Keratinocyte (primary cell): ENCODE measurements at regions not wholly inside any gene's neighbourhood (a gene's known extent, or its start where the extent isn't known, plus 50 kb on each side); places are given as distances from the start of the nearest gene placed in this dataset.

ENCODE experiments used
- DNase-seq: peaks from one replicate; pipeline ENCODE4 v3.0.0-alpha.2; 2011; ENCODE audit warnings: low read depth, missing footprints, low spot score
- FAIRE-seq: peaks from 2 replicates; lab custom pipeline; 2011; peaks lifted over from hg19 to GRCh38; lab: Jason Lieb, UNC
- H2AFZ ChIP-seq: 2 replicates; pipeline ENCODE4 v1.6.0; 2012; ENCODE audit warnings: low read length, control low read depth, inconsistent platforms; ENCODE audit not compliant: control insufficient read depth
- H3K27ac ChIP-seq: 2 replicates; pipeline ENCODE4 v1.5.1; 2011; ENCODE audit warnings: low read length; ENCODE audit not compliant: control insufficient read depth, insufficient read depth
- H3K27me3 ChIP-seq: 3 replicates; pipeline ENCODE4 v1.6.0; 2011; ENCODE audit warnings: low read length; ENCODE audit not compliant: control insufficient read depth, insufficient read depth; ENCODE audit errors: extremely low read depth
- H3K36me3 ChIP-seq, 2 experiments: 2 replicates in 1 of 2; 3 replicates in 1 of 2; pipeline ENCODE4 v1.5.1; 2011; ENCODE audit warnings: low read length in 2 of 2, mild to moderate bottlenecking in 1 of 2; ENCODE audit not compliant: control insufficient read depth in 2 of 2, insufficient read depth in 2 of 2; ENCODE audit errors: extremely low read depth in 1 of 2
- H3K4me1 ChIP-seq: 3 replicates; pipeline ENCODE4 v1.5.1; 2011; ENCODE audit warnings: low read length; ENCODE audit not compliant: control insufficient read depth, insufficient read depth; ENCODE audit errors: extremely low read depth
- H3K4me2 ChIP-seq: 3 replicates; pipeline ENCODE4 v1.6.0; 2011; ENCODE audit warnings: low read depth, low read length; ENCODE audit not compliant: control insufficient read depth, insufficient read depth; ENCODE audit errors: extremely low read depth
- H3K4me3 ChIP-seq, 3 experiments: fragments of 200-600 bp in 1 of 3; sonication (generic) in 1 of 3; 2 replicates in 2 of 3; 3 replicates in 1 of 3; pipeline ENCODE4 v1.5.1; 2011 to 2016; ENCODE audit warnings: low read length in 3 of 3, mild to moderate bottlenecking in 3 of 3, control low read depth in 2 of 3, inconsistent platforms in 1 of 3, low read depth in 1 of 3, mixed read lengths in 1 of 3, mixed run types in 1 of 3, moderate library complexity in 1 of 3; ENCODE audit not compliant: control insufficient read depth in 2 of 3, insufficient read depth in 2 of 3; ENCODE audit errors: extremely low read depth in 1 of 3
- H3K79me2 ChIP-seq: 2 replicates; pipeline ENCODE4 v1.6.0; 2012; ENCODE audit warnings: low read length; ENCODE audit not compliant: control insufficient read depth, insufficient read depth
- H3K9ac ChIP-seq: 3 replicates; pipeline ENCODE4 v1.6.0; 2011; ENCODE audit warnings: low read length; ENCODE audit not compliant: control insufficient read depth, insufficient read depth; ENCODE audit errors: extremely low read depth
- H3K9me1 ChIP-seq: 3 replicates; pipeline ENCODE4 v1.6.0; 2011; ENCODE audit warnings: low read length; ENCODE audit not compliant: control insufficient read depth, insufficient read depth; ENCODE audit errors: extremely low read depth
- H3K9me3 ChIP-seq: 2 replicates; pipeline ENCODE4 v1.5.1; 2012; ENCODE audit warnings: low read depth, low read length; ENCODE audit not compliant: control insufficient read depth
- H4K20me1 ChIP-seq: 3 replicates; pipeline ENCODE4 v1.6.0; 2011; ENCODE audit warnings: low read length; ENCODE audit not compliant: control insufficient read depth, insufficient read depth; ENCODE audit errors: extremely low read depth
- EZH2 ChIP-seq: IDR thresholded peaks from one replicate; pipeline ENCODE4 v1.6.1; 2012; ENCODE audit warnings: inconsistent platforms, mild to moderate bottlenecking, low read length, moderate library complexity
- dilution Hi-C: fragments of 300-500 bp; cut with MboI; formaldehyde crosslinking; loops from one replicate; pipeline ENCODE4 v1.7.0; 2020; ENCODE audit warnings: low sequenced_read_pairs; ENCODE audit not compliant: extremely low pct_ligation_motif_present
- small RNA-seq, 3 experiments: library from RNA; depleted of rRNA; stranded (forward); fragments of <200 nt; gene quantifications; one replicate each; pipeline ENCODE3, GENCODE V24; 2012; ENCODE audit warnings: low read depth in 3 of 3, low replicate concordance in 1 of 3; ENCODE audit not compliant: insufficient read length in 3 of 3
- TF ChIP-seq, protein P1 (sequence below), 3 experiments: IDR thresholded peaks in 1 of 3; conservative IDR thresholded peaks in 1 of 3; optimal IDR thresholded peaks in 1 of 3; 2 replicates in 2 of 3; 3 replicates in 1 of 3; pipeline versions ENCODE3 to v1.5.1; 2011; ENCODE audit warnings: low read length in 3 of 3, mild to moderate bottlenecking in 3 of 3, moderate library complexity in 2 of 3, control low read depth in 1 of 3, inconsistent platforms in 1 of 3; ENCODE audit not compliant: insufficient read depth in 2 of 3; ENCODE audit errors: extremely low read depth in 1 of 3

DNA sequence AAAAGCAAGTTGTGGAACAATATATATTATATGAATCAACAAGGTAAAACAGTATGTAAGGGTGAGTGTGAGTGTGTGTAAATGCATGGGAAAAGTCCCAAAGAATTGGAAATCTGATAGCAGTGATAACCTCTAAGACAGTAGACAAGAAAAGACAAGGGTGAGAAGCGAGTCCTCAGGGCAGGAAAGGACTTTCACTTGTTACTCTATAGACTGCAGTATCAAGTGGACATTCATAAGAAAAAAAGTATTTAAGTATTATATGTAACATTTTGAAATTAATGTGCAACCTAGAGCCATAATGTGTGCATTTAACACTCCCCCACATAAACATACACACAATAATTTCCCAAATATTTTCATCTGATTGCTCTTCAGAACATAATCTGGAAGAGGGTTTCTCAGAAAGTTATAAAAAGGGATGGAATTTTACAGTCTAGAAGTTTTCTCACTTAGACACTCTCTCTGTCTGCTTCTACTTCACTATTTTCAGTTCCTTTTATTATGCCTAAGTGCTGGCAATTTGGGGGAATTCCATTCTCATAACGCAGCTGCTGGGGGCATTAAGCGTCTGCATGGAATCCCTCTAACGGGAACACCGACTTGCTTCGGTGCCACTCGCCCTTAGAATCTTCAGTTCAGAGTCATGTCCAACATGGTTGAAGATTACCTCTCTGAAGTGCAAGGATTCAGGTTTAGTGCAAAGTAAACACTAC, 50.0 kb upstream of the CDIN1 start:
- no peak overlapping the region for H3K4me2 ChIP-seq
- no peaks in the 10 kb centered on the region for H3K27me3 ChIP-seq
- no peak overlapping the region for H2AFZ ChIP-seq
- H3K4me1 ChIP-seq: peaks cover 6% of the 10 kb centered on the region
- dilution Hi-C loops: no loop called here
- H3K9me3 ChIP-seq: no peaks in the 10 kb centered on the region
- H3K9me1 ChIP-seq: no peaks in the 10 kb centered on the region
- no peak overlapping the region for H3K4me3 ChIP-seq
- no peaks in the 10 kb centered on the region for H3K79me2 ChIP-seq
- H3K9ac ChIP-seq: no peak overlapping the region
- no peaks in the 10 kb centered on the region for H3K36me3 ChIP-seq
- no peak overlapping the region for H3K27ac ChIP-seq
- H4K20me1 ChIP-seq: no peaks in the 10 kb centered on the region
- no peak for FAIRE-seq
- no peak for DNase-seq
- TF ChIP-seq, protein P1, sequence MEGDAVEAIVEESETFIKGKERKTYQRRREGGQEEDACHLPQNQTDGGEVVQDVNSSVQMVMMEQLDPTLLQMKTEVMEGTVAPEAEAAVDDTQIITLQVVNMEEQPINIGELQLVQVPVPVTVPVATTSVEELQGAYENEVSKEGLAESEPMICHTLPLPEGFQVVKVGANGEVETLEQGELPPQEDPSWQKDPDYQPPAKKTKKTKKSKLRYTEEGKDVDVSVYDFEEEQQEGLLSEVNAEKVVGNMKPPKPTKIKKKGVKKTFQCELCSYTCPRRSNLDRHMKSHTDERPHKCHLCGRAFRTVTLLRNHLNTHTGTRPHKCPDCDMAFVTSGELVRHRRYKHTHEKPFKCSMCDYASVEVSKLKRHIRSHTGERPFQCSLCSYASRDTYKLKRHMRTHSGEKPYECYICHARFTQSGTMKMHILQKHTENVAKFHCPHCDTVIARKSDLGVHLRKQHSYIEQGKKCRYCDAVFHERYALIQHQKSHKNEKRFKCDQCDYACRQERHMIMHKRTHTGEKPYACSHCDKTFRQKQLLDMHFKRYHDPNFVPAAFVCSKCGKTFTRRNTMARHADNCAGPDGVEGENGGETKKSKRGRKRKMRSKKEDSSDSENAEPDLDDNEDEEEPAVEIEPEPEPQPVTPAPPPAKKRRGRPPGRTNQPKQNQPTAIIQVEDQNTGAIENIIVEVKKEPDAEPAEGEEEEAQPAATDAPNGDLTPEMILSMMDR (optimal IDR thresholded peaks at IDR 0.05 in 1 of 3, IDR thresholded peaks at IDR 0.05 in 1 of 3, conservative IDR thresholded peaks at IDR 0.05 in 1 of 3; ENCODE audit: extremely low read depth in 1 of 3, insufficient read depth in 2 of 3, low read length in 3 of 3): no peak
- no peak for TF ChIP-seq EZH2

Small RNA genes in the stretch of these regions (small RNA-seq; reads per million reads assigned to genes)
- gene AC068867.1: 0 reads per million in 3 experiments
- 0 to 1.5 (median 1.0) reads per million in 3 experiments for gene MIR4510
